ENCODE measurements at regions not wholly inside any gene's neighbourhood (a gene's known extent, or its start where the extent isn't known, plus 50 kb on each side); places are given as distances from the start of the nearest gene placed in this dataset.

DNA sequence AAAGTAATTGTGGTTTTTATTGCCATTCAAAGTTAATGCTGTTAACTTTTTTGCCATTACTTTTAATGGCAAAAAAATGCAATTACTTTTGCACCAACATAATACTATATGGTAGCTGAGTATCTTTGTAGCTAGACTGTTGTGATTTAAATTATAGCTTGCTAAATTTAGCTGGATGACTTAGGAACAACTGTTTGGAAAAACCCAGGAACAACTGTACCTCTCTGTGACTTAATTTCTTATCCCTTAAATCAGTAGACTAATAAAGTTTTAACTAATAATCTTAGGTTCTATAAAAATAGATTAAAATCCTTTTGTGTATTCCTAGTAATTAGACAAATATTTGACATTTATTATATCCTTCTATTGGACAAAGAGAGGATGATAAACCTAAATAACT is 268.2 kb downstream of the TENT5A start:
- no peak for TF ChIP-seq YY1 (IDR thresholded peaks at IDR 0.05; ENCODE audit: insufficient read depth, insufficient read length)
- no peak for TF ChIP-seq SUZ12 (IDR thresholded peaks at IDR 0.05; ENCODE audit: extremely low read depth, insufficient read depth, insufficient read length)

All from NT2/D1 (cell line).